ENCODE measurements at regions not wholly inside any gene's neighbourhood (a gene's known extent, or its start where the extent isn't known, plus 50 kb on each side); places are given as distances from the start of the nearest gene placed in this dataset.

DNA sequence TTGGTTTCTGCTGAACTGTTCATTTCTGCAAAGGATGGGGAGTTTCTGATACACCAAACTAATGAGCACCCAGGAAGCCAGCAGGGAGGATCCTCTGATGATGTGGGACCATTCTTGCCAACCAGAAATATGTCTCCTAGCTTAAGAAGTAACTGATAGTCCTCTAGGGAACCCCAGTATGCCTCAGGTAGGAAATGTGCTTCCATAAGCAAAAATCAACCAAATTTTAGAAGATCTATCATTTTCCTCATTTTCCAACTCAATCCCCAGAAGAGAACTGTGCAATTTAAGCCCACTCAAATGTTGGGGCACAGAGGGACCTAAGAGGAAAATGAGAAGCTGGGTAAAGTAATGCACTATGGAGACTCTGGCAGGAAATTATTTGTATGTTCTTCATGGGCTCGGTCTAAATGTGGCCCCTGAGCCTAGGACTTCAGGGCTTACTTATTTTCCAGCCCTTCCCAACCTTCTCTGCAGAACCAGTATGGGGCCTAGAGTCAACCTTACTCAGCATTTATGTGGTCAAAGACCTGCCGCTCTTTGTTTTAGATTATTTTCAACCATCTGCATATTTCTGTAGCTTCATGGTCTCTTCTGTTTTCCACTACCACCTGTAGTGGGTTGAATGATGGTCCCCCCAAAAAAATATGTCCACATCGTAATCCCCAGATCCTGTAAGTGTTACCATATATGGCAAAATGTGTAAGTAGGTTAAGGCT lies 359.8 kb upstream of the CDH4 start:
- H3K9me3 ChIP-seq (ENCODE audit: severe bottlenecking) = no peaks in the 10 kb centered on the region
- H3K36me3 ChIP-seq = no peaks in the 10 kb centered on the region
- no peak overlapping the region for H3K4me3 ChIP-seq (ENCODE audit: low read depth, low read length)
- DNase-seq = no peak
- no peak overlapping the region for H3K27ac ChIP-seq
- TF ChIP-seq, protein P1, sequence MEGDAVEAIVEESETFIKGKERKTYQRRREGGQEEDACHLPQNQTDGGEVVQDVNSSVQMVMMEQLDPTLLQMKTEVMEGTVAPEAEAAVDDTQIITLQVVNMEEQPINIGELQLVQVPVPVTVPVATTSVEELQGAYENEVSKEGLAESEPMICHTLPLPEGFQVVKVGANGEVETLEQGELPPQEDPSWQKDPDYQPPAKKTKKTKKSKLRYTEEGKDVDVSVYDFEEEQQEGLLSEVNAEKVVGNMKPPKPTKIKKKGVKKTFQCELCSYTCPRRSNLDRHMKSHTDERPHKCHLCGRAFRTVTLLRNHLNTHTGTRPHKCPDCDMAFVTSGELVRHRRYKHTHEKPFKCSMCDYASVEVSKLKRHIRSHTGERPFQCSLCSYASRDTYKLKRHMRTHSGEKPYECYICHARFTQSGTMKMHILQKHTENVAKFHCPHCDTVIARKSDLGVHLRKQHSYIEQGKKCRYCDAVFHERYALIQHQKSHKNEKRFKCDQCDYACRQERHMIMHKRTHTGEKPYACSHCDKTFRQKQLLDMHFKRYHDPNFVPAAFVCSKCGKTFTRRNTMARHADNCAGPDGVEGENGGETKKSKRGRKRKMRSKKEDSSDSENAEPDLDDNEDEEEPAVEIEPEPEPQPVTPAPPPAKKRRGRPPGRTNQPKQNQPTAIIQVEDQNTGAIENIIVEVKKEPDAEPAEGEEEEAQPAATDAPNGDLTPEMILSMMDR (IDR thresholded peaks at IDR 0.05; ENCODE audit: low read depth, low read length) = no peak
- peaks cover 59% of the 10 kb centered on the region for H3K27me3 ChIP-seq (ENCODE audit: insufficient read depth, low read depth, severe bottlenecking)

DNA sequence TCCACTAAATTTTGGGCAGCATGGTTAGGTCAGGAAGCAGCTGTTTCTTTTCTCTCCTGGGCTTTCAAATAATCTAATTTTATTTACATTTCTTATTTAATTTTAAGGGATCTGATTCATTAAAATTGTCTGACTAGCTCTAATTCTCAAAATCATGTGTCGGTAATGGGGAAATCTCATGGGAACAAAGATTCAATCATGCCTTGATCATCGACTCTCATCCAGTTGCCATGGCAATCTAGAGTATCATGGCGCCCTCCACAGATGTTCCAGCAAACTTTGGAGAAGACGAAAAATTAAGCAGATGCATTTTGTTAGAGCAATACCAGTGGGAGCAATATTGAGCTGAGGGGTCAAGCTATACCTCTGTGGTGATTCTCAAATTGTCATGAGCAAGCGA lies 358.0 kb upstream of the CDH4 start:
- Histone ChIP-seq H3K9me3 (ENCODE audit: severe bottlenecking) (no peaks in the 10 kb centered on the region), H3K27ac (no peak overlapping the region), H3K27me3 (ENCODE audit: insufficient read depth, low read depth, severe bottlenecking) (peaks cover 58% of the 10 kb centered on the region), H3K4me3 (ENCODE audit: low read depth, low read length) (no peak overlapping the region), H3K36me3 (no peaks in the 10 kb centered on the region)
- no peak for DNase-seq
- TF ChIP-seq, protein P1 (IDR thresholded peaks at IDR 0.05; ENCODE audit: low read depth, low read length) = no peak

DNA sequence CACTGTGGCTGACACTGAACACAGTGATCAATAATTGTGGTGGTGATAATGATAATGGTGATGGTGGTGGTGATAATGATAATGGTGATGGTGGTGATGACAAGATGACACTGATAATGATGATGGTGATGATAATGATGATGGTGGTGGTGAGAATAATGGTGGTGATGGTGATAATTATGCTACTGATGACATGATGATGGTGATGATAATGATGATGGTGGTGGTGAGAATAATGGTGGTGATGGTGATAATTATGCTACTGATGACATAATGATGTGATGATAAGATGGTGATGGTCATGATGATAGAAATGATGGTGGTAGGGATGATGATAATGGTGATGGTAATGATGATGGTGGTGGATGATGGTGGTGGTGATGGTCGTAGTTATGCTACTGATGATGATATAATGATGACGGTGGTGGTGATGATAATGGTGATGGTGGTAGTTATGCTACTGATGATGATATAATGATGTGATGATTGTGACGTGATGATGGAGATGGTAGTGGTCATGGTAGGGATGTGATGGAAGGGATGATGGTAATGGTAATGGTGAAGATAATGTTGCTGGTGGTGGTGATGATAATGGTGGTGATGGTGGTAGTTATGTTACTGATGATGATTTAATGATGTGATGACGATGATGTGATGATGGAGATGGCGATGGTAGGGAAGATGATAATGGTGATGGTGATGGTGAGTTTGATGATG lies 356.5 kb upstream of the CDH4 start:
- no peaks in the 10 kb centered on the region for H3K36me3 ChIP-seq
- TF ChIP-seq, protein P1 (IDR thresholded peaks at IDR 0.05; ENCODE audit: low read depth, low read length) = no peak
- no peaks in the 10 kb centered on the region for H3K9me3 ChIP-seq (ENCODE audit: severe bottlenecking)
- H3K27me3 ChIP-seq (ENCODE audit: insufficient read depth, low read depth, severe bottlenecking) = peaks cover 61% of the 10 kb centered on the region
- no peak for DNase-seq
- no peak overlapping the region for H3K4me3 ChIP-seq (ENCODE audit: low read depth, low read length)
- H3K27ac ChIP-seq = no peak overlapping the region

DNA sequence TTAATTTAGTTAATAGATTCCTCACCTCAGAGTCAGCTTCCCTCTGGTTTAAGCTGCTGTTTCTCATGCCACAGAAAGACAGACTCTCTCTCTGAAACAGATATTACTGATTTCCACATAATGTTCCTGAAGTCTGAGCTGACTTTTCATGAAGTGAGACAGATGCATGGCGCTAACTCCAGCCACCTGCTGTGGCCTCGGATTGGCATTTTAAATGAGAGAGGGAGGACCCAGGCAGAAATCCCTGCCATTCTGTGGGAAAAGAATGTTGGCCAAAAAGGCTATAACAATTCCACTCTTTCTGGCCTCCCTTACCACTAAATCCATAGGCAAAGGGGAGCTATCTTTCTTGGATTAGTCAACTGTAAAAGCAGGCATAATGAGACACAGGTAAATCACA lies 354.1 kb upstream of the CDH4 start:
- TF ChIP-seq, protein P1 (IDR thresholded peaks at IDR 0.05; ENCODE audit: low read depth, low read length) = no peak
- peaks cover 65% of the 10 kb centered on the region for H3K27me3 ChIP-seq (ENCODE audit: insufficient read depth, low read depth, severe bottlenecking)
- no peak overlapping the region for H3K27ac ChIP-seq
- no peak for DNase-seq
- no peak overlapping the region for H3K4me3 ChIP-seq (ENCODE audit: low read depth, low read length)
- H3K36me3 ChIP-seq = no peaks in the 10 kb centered on the region
- H3K9me3 ChIP-seq (ENCODE audit: severe bottlenecking) = no peaks in the 10 kb centered on the region

DNA sequence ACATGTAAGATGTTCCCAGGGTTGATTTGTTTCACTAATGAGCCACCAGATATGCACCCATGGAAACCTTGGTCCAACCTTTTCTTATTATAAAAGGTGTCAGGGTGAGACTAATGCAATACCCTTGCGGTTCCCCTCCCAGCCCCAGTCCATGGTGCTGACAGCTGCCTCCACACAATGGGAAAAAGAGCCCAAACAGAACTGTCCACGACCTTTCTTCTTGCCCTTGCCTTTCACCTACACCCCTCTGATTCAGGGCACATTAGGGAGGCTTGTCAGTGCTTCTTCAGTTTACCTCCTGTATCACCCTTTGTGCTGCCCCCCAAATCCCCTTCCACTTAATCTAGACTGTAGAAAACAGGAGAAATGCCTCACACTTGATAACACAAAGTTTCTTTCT lies 352.7 kb upstream of the CDH4 start:
- peaks cover 60% of the 10 kb centered on the region for H3K27me3 ChIP-seq (ENCODE audit: insufficient read depth, low read depth, severe bottlenecking)
- H3K9me3 ChIP-seq (ENCODE audit: severe bottlenecking) = no peaks in the 10 kb centered on the region
- H3K27ac ChIP-seq = no peak overlapping the region
- DNase-seq = no peak
- H3K4me3 ChIP-seq (ENCODE audit: low read depth, low read length) = no peak overlapping the region
- TF ChIP-seq, protein P1 (IDR thresholded peaks at IDR 0.05; ENCODE audit: low read depth, low read length) = no peak
- no peaks in the 10 kb centered on the region for H3K36me3 ChIP-seq

Measured in WERI-Rb-1 (cell line).